ENCODE measurements at regions not wholly inside any gene's neighbourhood (a gene's known extent, or its start where the extent isn't known, plus 50 kb on each side); places are given as distances from the start of the nearest gene placed in this dataset.

DNA sequence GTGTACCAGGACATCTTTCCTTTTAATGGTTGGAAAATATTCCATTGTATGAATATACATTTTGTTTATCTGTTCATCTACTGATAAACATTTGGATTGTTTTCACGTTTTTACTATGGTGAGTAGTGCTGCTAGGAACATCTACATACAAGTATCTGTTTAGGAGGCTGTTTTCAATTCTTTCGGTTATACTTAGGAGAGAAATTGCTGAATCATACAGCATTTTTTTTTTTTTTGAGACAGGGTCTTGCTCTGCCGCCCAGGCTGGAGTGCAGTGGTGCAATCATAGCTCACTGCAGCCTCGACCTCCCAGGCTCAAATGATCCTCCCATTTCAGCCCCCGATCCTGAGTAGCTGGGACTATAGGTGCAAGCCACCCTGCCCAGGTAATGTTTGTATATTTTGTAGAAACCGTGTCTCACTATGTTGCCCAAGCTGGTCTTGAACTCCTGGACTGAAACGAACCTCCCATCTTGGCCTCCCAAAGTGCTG, 122.9 kb downstream of the CRLF3 start (continued):
- TF ChIP-seq, protein P1, sequence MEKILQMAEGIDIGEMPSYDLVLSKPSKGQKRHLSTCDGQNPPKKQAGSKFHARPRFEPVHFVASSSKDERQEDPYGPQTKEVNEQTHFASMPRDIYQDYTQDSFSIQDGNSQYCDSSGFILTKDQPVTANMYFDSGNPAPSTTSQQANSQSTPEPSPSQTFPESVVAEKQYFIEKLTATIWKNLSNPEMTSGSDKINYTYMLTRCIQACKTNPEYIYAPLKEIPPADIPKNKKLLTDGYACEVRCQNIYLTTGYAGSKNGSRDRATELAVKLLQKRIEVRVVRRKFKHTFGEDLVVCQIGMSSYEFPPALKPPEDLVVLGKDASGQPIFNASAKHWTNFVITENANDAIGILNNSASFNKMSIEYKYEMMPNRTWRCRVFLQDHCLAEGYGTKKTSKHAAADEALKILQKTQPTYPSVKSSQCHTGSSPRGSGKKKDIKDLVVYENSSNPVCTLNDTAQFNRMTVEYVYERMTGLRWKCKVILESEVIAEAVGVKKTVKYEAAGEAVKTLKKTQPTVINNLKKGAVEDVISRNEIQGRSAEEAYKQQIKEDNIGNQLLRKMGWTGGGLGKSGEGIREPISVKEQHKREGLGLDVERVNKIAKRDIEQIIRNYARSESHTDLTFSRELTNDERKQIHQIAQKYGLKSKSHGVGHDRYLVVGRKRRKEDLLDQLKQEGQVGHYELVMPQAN (IDR thresholded peaks at IDR 0.05; ENCODE audit: borderline replicate concordance) = no peak
- TF ChIP-seq ZNF324 (CRISPR knock-in tag; IDR thresholded peaks at IDR 0.05) (no peak), RBM22 (IDR thresholded peaks at IDR 0.05; ENCODE audit: low read depth, low read length, poor library complexity, severe bottlenecking) (no peak), ZNF778 (CRISPR knock-in tag; IDR thresholded peaks at IDR 0.05) (no peak), RBM25 (IDR thresholded peaks at IDR 0.05; ENCODE audit: low read depth, low read length, severe bottlenecking) (no peak), C11orf30 (IDR thresholded peaks at IDR 0.05; ENCODE audit: low read depth) (peak; percentile 91), KDM1A (IDR thresholded peaks at IDR 0.05) (no peak; a peak in 1 of 4 replicates), SLC30A9 (CRISPR knock-in tag; IDR thresholded peaks at IDR 0.05) (no peak), GABPB1 (CRISPR knock-in tag; IDR thresholded peaks at IDR 0.05) (no peak), ZNF384 (IDR thresholded peaks at IDR 0.05; ENCODE audit: low read depth, low read length) (peak; percentile 82), TCF7 (IDR thresholded peaks at IDR 0.05; ENCODE audit: borderline replicate concordance) (no peak), ATF1 (CRISPR knock-in tag; IDR thresholded peaks at IDR 0.05) (no peak), ATF1 (tag; IDR thresholded peaks at IDR 0.05) (no peak), ZNF133 (CRISPR knock-in tag; IDR thresholded peaks at IDR 0.05) (no peak), MAFK (IDR thresholded peaks at IDR 0.05; ENCODE audit: low read length) (peak; percentile 28; the same call in 1 of the 2 replicates)
- TF ChIP-seq, protein P2, sequence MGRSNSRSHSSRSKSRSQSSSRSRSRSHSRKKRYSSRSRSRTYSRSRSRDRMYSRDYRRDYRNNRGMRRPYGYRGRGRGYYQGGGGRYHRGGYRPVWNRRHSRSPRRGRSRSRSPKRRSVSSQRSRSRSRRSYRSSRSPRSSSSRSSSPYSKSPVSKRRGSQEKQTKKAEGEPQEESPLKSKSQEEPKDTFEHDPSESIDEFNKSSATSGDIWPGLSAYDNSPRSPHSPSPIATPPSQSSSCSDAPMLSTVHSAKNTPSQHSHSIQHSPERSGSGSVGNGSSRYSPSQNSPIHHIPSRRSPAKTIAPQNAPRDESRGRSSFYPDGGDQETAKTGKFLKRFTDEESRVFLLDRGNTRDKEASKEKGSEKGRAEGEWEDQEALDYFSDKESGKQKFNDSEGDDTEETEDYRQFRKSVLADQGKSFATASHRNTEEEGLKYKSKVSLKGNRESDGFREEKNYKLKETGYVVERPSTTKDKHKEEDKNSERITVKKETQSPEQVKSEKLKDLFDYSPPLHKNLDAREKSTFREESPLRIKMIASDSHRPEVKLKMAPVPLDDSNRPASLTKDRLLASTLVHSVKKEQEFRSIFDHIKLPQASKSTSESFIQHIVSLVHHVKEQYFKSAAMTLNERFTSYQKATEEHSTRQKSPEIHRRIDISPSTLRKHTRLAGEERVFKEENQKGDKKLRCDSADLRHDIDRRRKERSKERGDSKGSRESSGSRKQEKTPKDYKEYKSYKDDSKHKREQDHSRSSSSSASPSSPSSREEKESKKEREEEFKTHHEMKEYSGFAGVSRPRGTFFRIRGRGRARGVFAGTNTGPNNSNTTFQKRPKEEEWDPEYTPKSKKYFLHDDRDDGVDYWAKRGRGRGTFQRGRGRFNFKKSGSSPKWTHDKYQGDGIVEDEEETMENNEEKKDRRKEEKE (IDR thresholded peaks at IDR 0.05; ENCODE audit: borderline replicate concordance in 1 of 2, control insufficient read depth in 1 of 2, low read depth in 2 of 2, low read length in 1 of 2) = no peak
- TF ChIP-seq, protein P3, sequence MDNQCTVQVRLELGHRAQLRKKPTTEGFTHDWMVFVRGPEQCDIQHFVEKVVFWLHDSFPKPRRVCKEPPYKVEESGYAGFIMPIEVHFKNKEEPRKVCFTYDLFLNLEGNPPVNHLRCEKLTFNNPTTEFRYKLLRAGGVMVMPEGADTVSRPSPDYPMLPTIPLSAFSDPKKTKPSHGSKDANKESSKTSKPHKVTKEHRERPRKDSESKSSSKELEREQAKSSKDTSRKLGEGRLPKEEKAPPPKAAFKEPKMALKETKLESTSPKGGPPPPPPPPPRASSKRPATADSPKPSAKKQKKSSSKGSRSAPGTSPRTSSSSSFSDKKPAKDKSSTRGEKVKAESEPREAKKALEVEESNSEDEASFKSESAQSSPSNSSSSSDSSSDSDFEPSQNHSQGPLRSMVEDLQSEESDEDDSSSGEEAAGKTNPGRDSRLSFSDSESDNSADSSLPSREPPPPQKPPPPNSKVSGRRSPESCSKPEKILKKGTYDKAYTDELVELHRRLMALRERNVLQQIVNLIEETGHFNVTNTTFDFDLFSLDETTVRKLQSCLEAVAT (IDR thresholded peaks at IDR 0.05) = no peak
- TF ChIP-seq, protein P4, sequence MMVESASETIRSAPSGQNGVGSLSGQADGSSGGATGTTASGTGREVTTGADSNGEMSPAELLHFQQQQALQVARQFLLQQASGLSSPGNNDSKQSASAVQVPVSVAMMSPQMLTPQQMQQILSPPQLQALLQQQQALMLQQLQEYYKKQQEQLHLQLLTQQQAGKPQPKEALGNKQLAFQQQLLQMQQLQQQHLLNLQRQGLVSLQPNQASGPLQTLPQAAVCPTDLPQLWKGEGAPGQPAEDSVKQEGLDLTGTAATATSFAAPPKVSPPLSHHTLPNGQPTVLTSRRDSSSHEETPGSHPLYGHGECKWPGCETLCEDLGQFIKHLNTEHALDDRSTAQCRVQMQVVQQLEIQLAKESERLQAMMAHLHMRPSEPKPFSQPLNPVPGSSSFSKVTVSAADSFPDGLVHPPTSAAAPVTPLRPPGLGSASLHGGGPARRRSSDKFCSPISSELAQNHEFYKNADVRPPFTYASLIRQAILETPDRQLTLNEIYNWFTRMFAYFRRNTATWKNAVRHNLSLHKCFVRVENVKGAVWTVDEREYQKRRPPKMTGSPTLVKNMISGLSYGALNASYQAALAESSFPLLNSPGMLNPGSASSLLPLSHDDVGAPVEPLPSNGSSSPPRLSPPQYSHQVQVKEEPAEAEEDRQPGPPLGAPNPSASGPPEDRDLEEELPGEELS (CRISPR knock-in tag; IDR thresholded peaks at IDR 0.05; ENCODE audit: borderline replicate concordance) = no peak
